D721Med (cell line): ENCODE measurements at regions not wholly inside any gene's neighbourhood (a gene's known extent, or its start where the extent isn't known, plus 50 kb on each side); places are given as distances from the start of the nearest gene placed in this dataset.

Experiments
- DNase-seq: peaks from one replicate; pipeline ENCODE4 v3.0.0; 2011; ENCODE audit warnings: low spot score; ENCODE audit not compliant: insufficient read length
- FAIRE-seq: peaks from 2 replicates; lab custom pipeline; 2011; peaks lifted over from hg19 to GRCh38; lab: Jason Lieb, UNC
- TF ChIP-seq, protein P1 (sequence below): IDR thresholded peaks from 2 replicates; pipeline ENCODE4 v1.5.1; 2012; ENCODE audit warnings: mild to moderate bottlenecking, control low read depth; ENCODE audit not compliant: insufficient read depth; ENCODE audit errors: missing control alignments

DNA sequence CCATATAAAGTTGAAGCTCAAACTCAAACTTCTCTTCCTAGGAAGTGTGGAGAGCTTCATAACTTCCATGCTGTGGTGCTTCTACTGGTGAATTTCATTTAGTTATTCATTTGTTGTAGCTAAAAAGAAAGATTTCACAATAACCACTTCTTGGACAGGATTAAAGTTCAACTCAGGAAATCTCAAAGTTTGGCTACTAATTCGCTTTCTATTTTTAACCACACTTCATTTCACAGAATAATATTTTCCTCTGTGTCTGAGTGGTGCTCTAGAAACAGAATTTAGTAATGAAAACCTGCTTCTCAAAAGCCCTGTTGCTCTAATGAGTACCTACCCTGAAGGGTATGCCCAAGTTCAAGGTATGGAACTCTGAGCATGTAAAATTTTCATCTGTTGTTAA, 73.9 kb downstream of the ACTBL2 start:
- DNase-seq (no peak), FAIRE-seq (no peak)
- TF ChIP-seq, protein P1, sequence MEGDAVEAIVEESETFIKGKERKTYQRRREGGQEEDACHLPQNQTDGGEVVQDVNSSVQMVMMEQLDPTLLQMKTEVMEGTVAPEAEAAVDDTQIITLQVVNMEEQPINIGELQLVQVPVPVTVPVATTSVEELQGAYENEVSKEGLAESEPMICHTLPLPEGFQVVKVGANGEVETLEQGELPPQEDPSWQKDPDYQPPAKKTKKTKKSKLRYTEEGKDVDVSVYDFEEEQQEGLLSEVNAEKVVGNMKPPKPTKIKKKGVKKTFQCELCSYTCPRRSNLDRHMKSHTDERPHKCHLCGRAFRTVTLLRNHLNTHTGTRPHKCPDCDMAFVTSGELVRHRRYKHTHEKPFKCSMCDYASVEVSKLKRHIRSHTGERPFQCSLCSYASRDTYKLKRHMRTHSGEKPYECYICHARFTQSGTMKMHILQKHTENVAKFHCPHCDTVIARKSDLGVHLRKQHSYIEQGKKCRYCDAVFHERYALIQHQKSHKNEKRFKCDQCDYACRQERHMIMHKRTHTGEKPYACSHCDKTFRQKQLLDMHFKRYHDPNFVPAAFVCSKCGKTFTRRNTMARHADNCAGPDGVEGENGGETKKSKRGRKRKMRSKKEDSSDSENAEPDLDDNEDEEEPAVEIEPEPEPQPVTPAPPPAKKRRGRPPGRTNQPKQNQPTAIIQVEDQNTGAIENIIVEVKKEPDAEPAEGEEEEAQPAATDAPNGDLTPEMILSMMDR: no peak

DNA sequence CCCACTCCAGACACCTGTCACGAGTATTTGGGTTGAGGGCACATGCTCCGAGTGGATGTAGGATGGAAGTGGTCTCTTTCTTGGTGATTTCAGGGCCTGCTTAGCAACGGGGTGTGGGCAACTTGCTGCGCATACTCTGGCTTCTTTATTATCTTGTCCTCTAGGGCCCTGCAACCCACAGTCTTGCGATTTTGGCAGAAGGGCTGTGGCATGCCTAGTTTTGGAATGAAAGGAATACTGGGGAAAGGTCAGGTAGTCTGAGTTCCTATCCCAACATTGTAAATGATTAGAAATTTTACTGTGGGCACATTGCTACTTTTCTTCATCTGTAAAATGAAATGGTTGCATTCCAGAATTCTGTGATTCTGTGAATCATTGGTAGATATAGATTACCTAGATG, 74.3 kb downstream of the ACTBL2 start:
- no peak for FAIRE-seq
- no peak for DNase-seq
- TF ChIP-seq, protein P1: no peak

DNA sequence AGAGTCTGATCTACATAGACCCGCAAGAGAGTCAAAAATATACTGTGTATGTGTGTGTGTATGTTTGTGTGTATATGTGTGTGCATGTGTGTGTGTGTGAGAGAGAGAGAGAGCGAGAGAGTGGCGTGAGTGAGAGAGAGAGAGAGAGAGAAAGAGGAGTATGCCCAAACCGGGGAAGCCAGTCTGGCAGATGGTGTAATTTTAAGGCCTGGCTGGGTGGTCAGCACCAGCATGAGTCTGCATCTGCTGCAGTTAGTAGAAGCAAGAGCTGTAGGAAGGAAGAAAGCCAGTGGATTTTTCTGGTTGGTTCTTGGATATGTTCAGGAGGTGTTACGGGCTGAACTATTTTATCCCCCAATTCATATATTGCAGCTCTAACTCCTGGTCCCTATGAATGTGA, 75.2 kb downstream of the ACTBL2 start:
- TF ChIP-seq, protein P1: no peak
- no peak for FAIRE-seq

DNA sequence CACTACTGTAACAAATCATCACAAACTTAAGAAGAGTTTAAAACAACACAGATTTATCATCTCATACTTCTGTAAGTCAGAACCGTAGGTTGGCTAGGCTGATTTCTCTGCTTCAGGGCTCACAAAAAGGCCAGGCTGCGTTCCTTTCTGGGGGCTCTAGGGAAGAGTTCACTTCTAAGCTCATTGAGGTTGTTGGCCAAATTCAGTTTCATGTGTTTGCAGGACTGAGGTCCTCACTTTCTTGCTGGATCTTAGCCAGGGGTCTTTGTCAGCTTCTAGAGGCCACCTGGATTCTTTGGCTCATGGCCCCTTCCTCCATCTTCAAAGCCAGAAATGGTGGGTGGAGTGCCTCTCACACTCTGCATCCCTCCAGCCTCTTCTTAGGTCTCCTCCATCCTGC, 76.0 kb downstream of the ACTBL2 start:
- FAIRE-seq: no peak
- no peak for DNase-seq
- TF ChIP-seq, protein P1: no peak

More for the DNA sequence above, 75.2 kb downstream of the ACTBL2 start:
- no peak for DNase-seq

DNA sequence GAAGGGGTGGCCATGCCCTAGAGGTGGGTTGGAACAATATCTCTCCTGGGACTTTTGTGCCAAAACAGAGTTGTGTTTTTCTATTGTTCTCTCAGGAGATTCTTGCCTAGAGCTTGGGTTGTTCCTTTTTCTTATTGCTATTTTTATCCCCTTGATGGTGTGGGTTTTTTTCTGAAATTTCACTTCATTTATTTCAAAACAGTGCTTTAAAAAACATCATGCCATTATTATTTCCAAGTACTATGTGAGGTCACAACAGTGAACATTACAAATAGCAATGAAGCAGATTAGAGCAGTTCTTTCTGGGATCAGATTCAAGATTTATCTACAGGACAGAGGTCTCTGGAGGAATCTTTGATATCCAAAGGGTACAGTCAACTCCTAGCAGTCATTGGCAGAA, 76.6 kb downstream of the ACTBL2 start:
- DNase-seq: no peak
- TF ChIP-seq, protein P1: no peak
- FAIRE-seq: no peak

DNA sequence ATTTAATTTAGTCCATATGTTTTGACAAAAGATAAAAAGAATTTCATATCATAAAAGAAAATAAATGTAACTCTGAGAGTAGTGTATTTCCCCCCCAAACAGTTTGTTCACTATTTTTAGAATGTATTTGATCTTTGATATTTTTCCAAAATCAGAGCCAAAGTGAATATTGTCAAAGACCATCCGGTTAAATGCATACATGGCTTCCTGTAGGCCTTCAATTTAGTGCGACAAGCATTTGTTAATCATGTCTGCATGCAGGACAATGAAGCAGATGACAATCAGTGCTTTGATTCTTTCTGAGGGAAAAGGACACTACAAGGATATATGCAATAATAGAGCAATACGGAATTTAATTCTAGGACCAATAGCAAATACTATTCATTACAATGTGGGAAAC, 79.8 kb downstream of the ACTBL2 start:
- TF ChIP-seq, protein P1: no peak
- FAIRE-seq (no peak), DNase-seq (no peak)

DNA sequence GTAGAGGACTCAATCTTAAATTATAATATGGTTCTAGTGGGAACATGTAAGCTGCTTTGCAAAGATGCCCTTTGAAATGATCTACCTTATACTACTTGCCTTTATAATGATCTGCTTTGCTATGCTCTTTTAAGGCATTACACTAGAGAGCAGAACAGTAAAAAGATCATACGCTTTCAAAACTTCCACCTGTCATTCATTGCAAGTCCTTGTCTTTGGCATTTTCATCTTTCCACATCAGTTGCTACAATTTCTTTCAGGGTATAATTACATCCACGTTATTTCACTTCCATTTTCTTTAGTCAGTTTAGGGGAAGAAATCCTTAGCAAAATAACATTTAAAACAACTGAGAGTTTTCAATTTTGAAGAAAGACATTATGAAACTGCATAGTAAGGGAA, 80.3 kb downstream of the ACTBL2 start:
- TF ChIP-seq, protein P1: no peak
- DNase-seq (no peak), FAIRE-seq (no peak)
